Lower lobe of right lung (tissue), 2 donors: ENCODE measurements at regions not wholly inside any gene's neighbourhood (a gene's known extent, or its start where the extent isn't known, plus 50 kb on each side); places are given as distances from the start of the nearest gene placed in this dataset.

ENCODE experiments used
- ATAC-seq, 2 donors: fragments of 200-7000 bp; cut with Tn5 transposase; one replicate each; pipeline ENCODE4 v1.9.1; 2020 to 2022; ENCODE audit warnings: mild to moderate bottlenecking in 2 of 2, moderate library complexity in 2 of 2
- DNase-seq: peaks from one replicate; pipeline ENCODE4 v3.0.0-alpha.2; 2020
- H3K27ac ChIP-seq: fragments of 200-600 bp; one replicate; pipeline ENCODE4 v1.8.0; 2022
- H3K27me3 ChIP-seq: fragments of 200-600 bp; one replicate; pipeline ENCODE4 v1.8.0; 2022; ENCODE audit warnings: low read depth
- H3K36me3 ChIP-seq: fragments of 200-600 bp; one replicate; pipeline ENCODE4 v1.8.0; 2022; ENCODE audit warnings: mild to moderate bottlenecking
- H3K4me1 ChIP-seq: fragments of 200-600 bp; one replicate; pipeline ENCODE4 v1.8.0; 2022
- H3K4me3 ChIP-seq: fragments of 200-600 bp; one replicate; pipeline ENCODE4 v1.8.0; 2022; ENCODE audit warnings: mild to moderate bottlenecking
- H3K9me3 ChIP-seq: fragments of 200-600 bp; one replicate; pipeline ENCODE4 v1.8.0; 2022
- CTCF ChIP-seq: fragments of 200-600 bp; IDR thresholded peaks from one replicate; pipeline ENCODE4 v1.8.0; 2022; ENCODE audit warnings: antibody characterized with exemption, mild to moderate bottlenecking
- intact Hi-C: fragments of 100-400 bp; cut with DNase I; formaldehyde crosslinking; loops from one replicate; pipeline ENCODE4 v1.11.0; 2022
- donor health status: DM: no; HTN: yes; CAD: no; lungs with severe emphysema.

GRCh38 chr4:170581322-170581721, 491.6 kb upstream of the AADAT start:
- DNase-seq (no peak), ATAC-seq (no peak)
- Histone ChIP-seq H3K4me3 (no peak overlapping the region), H3K27me3 (no peaks in the 10 kb centered on the region), H3K36me3 (no peaks in the 10 kb centered on the region), H3K4me1 (no peaks in the 10 kb centered on the region), H3K9me3 (no peaks in the 10 kb centered on the region), H3K27ac (no peak overlapping the region)
- intact Hi-C loops = no loop called here
- TF ChIP-seq CTCF = no peak

- ATAC-seq = no peak
- Histone ChIP-seq H3K4me3 (no peak overlapping the region), H3K27ac (no peak overlapping the region), H3K9me3 (no peaks in the 10 kb centered on the region), H3K27me3 (no peaks in the 10 kb centered on the region), H3K36me3 (no peaks in the 10 kb centered on the region), H3K4me1 (no peaks in the 10 kb centered on the region)
- no peak for TF ChIP-seq CTCF
- intact Hi-C loops = no loop called here
- DNase-seq = no peak
Measured at GRCh38 chr4:170580651-170581050, 490.9 kb upstream of the AADAT start.

- intact Hi-C loops = no loop called here
- no peak for ATAC-seq
- no peaks in the 10 kb centered on the region for H3K4me1 ChIP-seq
Measured at GRCh38 chr4:170538821-170539473, 449.2 kb upstream of the AADAT start.

GRCh38 chr4:170529748-170530722, 440.3 kb upstream of the AADAT start:
- intact Hi-C loops = no loop called here
- ATAC-seq (no peak), DNase-seq (no peak)
- H3K27me3 ChIP-seq = no peaks in the 10 kb centered on the region
- H3K9me3 ChIP-seq = no peaks in the 10 kb centered on the region
- no peaks in the 10 kb centered on the region for H3K4me1 ChIP-seq
- H3K27ac ChIP-seq = no peak overlapping the region
- no peaks in the 10 kb centered on the region for H3K36me3 ChIP-seq
- TF ChIP-seq CTCF = no peak
- no peak overlapping the region for H3K4me3 ChIP-seq

More at GRCh38 chr4:170538821-170539473, 449.2 kb upstream of the AADAT start:
- Histone ChIP-seq H3K4me3 (no peak overlapping the region), H3K9me3 (no peaks in the 10 kb centered on the region), H3K27me3 (no peaks in the 10 kb centered on the region), H3K27ac (no peak overlapping the region), H3K36me3 (no peaks in the 10 kb centered on the region)
- no peak for TF ChIP-seq CTCF
- DNase-seq = no peak

- ATAC-seq = no peak
- no peak overlapping the region for H3K27ac ChIP-seq
- no peak for DNase-seq
Measured at GRCh38 chr4:170526471-170526870, 436.7 kb upstream of the AADAT start.

More at GRCh38 chr4:170526471-170526870, 436.7 kb upstream of the AADAT start:
- Histone ChIP-seq H3K27me3 (no peaks in the 10 kb centered on the region), H3K9me3 (no peaks in the 10 kb centered on the region), H3K4me1 (no peaks in the 10 kb centered on the region), H3K36me3 (no peaks in the 10 kb centered on the region), H3K4me3 (no peak overlapping the region)
- no peak for TF ChIP-seq CTCF
- intact Hi-C loops = no loop called here
